Activated T-cell treated with anti-CD3 and anti-CD28 coated beads, Interleukin-2, amount 50 U/mL, for 48 hours (primary cell): ENCODE measurements at regions not wholly inside any gene's neighbourhood (a gene's known extent, or its start where the extent isn't known, plus 50 kb on each side); places are given as distances from the start of the nearest gene placed in this dataset.

Source experiments
- DNase-seq, 2 experiments: peaks; one replicate each; pipeline ENCODE4 v3.0.0-alpha.2; 2020

DNA sequence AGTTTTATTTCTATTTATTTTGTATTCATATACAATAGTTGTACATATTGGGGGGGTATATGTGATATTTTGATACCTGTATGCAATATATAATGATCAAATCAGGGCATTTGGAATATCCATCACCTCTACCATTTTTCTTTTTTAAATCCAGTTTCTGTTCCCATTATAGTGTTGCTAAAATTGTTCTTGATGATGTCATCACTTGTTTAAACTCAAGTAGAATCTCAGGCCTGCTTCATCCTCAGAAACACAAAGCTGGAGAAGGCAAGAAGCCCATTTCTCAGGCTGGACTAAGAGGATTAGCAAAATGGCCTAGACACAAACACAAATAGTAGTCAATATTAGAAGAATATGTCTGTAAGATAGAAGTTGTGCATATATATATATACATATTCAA lies 747.1 kb upstream of the ACVR2A start:
- no peak for DNase-seq

DNA sequence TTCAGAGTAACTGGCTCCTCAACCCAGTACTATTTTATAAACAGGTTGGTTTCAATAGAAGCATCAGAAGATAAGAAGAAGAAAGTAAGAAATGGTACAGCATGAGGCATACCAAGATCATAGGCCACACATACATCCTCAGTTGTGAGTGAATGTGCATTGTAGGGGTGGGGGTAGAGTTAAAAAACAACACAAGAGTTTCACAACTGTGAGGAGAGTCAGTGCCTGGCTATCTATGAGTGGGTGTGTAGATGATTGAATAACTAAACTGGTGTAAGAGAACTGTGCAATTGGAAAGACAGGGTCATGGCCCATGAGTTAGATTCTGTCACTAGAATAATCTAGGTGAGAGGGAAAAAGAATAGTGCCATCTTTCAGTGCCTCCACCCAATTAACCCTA lies 748.2 kb upstream of the ACVR2A start:
- DNase-seq = no peak

DNA sequence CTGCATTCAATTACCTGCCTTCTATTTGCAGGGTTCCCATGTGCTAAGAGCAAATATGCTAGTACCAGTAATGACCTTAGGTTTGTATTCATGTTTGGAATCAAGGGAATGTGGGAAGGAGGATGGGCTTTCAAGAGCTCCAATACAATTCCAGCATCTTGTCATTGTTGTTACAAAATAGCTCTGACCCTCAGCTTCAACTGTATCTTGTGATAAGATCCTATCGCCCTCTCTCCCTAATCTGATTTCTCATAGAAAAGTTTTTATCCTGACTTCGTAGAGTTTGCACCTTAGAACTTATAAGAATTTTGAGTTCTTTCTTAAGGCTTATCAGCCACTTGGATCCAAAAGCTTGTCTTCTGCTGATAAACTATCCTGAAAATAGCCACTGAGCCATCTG lies 749.5 kb upstream of the ACVR2A start:
- no peak for DNase-seq

DNA sequence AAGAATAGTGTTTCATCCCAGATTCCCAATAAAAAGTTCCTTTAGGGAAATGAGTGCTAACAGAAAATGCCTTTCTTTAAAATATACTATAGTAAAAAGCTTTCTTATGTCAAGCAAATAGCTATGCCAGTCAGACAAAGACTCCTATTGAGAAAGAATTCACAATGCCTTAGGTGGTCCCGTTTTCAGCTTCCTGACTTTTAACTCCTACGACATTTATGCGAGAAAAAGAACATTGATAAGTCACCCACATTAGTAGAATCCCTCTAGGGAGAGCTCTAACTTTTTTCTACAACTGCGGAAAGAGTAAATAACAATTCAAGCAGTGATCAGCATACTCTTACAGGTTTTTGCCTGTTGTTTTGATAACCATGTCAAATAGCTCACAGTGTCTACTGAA lies 750.8 kb upstream of the ACVR2A start:
- DNase-seq = no peak

DNA sequence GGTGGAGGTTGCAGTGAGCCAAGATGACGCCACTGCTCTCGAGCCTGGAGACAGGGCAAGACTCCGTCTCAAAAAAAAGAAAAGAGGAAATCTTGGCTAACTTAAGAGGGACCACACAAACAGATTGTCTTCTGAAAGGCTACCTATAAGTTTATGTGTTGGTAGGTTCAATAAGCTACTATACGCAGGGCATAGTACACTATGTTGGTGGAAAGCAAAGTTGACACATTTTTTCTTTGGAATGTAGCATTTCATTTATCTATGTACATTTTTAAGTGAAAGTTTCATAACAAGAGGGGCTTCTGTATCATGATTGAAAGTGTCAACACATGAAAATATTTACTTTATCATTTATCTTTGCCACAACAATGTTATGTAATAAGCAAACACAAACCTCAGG lies 752.6 kb upstream of the ACVR2A start:
- no peak for DNase-seq

DNA sequence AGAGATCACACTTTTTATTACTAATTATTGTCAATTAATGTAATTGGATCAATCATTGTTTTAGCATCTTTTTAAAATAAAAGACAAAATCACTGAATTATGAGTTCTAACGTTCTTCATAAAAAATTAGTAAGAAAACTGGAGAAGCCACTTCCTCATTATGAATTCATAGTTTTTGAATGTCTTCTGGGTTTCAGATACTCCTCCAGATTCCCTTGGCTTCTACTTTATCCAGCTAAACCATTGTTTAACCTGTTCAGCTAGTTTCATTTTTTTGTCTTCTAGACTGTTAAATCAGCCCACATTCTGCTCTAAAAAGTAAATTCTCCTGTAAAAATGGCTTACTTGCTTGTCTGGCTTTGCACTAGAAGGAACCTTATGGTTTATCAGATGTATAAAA lies 753.4 kb upstream of the ACVR2A start:
- DNase-seq = no peak

DNA sequence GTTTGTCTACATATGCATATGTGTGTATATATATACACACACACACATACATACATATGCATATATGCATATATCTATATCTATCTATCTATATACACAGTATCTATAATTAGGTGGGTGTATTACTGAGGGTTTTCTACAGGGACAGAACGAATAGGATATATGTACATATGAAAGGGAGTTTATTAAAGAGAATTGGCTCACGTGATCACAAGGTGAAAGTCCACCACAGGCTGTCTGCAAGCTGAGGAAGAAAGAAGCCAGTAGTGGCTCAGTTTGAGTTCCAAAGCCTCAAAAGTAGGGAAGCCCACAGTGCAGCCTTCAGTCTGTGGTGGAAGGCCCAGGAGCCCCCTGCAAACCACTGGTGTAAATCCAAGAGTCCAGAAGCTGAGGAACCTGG lies 756.0 kb upstream of the ACVR2A start:
- no peak for DNase-seq

DNA sequence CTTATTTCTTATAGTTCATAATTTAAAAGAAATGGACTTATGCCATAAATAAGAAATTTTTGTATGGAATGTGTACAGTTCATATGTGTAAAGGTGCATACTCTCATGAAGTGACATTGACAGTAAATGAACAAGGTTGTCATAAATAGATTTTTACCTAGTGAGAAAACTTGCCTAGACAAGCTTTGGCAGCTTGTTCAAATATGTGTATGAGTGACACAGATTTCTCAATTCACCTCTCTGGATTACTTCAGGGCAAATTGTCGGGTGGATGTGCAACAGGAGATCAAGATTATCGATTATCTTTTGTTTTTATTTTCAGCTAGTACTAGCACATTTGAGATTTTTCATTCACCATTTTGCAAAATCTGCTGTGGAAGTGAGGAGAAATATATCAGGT lies 758.1 kb upstream of the ACVR2A start:
- DNase-seq = no peak

DNA sequence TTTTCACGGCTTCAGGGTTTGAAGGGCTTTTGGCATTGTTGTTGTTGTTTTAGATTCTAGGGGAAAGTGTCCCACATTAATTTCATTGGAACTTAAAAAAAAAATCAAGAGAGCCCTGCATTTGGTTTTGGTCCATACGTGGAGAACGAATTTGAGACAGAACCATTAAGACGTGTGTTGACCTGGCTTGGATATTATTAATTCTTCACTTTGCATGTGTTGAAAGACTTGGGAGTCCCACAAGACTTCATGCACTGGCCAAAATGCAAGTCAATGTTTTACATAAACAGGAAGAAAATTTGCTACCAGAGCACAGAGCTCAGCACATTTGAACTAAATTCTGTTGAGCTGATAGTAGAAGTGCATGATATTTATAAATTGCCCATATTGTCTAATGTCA lies 761.2 kb upstream of the ACVR2A start:
- DNase-seq = no peak

DNA sequence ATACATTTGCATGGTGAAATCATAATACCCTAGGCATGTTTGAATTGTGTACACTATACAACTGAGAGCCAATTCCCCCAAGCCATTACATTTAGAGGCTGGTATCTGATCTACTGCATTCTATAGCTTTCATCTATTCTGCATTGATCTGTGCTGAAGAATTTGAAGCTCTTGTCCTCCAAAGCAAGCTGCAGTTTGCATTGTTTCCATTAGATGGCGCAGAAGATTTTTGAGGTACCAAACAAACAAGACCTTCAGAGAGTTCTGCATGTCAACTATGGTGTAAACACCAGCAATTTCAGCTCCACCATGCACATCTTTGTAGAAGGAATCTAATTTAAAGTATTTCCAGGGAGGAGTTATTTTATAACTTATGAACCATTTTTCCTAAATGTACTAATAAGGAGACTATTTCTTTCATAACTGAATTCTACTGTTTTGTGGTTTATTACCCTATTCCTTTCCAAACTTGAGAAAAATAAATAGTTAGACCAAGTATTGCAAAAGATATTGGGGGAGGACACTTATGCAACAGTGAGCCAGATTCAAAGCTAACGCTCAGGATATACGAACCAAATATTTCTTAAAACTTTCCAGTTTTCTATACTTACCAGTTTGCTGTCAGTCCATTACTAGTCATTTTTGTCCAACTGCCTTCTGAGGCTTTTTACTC lies 761.8 kb upstream of the ACVR2A start:
- DNase-seq = peak; percentile 30 to 41

DNA sequence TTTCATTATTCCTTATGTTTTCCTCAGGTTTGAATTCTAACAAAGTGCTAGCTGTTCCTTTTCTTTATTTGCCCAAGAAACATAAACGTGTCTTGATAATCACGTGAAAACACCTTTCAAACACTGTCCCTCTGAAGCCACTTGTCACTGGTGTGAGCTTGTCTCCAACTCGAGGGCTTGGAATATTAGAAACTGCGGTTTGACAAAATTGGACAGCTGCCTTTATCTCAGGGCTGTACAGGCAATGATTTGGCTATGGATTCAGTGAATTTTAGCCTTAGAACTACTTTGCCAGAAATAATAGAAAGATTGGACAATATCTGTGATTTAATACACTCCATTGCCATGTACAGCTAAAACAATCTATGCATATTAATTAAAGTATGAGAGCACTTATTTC lies 763.0 kb upstream of the ACVR2A start:
- DNase-seq = no peak

DNA sequence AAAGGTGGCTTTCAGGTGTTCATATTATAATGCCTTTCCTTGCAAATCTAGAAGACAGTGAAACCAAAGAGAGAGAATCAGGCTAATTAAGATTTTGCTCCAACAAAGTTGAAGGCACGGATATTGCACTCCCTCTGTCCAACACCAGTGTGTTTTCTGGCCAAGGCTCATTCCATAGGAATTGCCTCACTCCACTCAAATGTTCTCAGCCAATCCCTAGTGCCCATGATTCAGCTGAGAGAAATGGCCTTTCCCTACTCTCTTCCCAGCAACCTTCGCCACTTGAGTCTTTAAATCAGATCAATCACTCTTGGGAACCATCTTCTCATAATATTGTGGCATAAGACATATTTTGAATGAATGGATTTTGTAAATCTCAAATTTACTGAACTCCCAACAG lies 768.2 kb upstream of the ACVR2A start:
- DNase-seq = no peak

DNA sequence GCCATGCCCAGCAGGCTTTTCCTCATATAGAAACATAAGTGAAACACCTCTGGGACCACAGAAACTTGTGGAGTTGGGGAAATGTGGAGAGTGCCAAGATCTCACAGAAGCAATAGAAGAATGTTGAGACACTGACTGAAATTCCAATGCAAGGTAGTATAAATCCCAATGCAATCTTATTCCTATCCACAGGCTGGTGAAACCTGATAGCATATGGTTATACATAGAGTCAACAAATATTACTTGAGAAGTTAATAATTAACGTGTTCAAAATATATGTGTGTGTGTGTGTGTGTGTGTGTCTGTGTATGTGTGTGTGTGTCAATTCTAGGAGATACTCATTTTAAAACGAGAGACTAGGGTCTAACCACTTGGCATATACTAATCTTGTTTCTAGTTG lies 776.8 kb upstream of the ACVR2A start:
- no peak for DNase-seq

DNA sequence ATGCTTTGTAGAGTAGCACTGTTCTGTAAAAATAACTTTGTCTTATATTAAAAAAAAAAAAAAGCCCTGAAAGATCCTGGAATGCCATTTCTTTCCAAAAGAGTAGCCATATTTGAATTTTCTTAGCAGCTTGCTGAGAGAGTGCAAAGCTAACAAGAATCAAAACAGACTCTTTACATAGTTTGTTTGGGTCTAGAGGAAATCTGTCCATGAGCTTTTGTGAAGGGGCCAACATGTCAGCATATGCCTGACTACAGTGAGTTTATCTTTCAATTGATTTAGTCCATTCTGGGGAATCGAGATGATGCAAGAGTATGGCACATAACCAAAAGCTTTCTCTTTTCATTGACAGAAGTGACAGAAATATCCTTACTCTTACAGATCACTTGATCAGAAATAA lies 777.7 kb upstream of the ACVR2A start:
- DNase-seq = no peak

DNA sequence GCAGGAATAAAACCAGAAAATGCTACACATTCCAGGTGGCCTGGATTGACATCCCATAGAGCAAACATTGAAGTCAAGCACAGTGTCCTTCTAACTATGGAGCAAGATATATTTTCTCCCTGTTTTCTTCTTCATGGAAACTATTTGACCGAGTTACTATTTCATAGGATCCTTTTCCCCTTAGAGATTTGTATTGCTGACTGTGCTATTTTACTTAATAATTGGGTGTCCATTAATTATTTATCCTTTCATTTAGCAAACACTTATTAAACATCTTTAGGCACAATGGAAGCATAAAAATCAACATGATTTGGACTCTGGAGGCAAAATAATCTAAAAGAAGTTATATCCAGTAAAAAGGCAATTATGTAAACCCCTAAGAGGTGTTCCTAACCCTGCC lies 782.8 kb upstream of the ACVR2A start:
- DNase-seq = no peak

DNA sequence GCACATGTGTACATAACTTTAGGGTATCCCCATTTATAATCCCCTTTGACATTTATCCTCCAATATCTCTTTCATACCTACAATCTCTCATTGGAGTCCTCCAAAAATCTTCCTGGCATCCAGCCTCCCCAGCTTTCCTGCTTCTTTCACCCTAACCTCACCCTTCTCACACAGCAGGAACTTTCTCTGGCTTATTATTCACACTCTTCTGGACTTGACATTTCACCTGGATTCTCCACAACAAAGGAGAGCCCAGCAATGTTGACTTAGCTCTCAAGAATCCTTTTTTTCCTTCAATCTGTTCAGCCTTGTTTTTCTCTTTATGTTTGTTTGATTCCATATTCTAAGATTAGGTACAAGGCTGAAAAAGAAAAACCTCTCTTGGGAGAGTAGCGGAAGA lies 783.6 kb upstream of the ACVR2A start:
- DNase-seq = no peak

DNA sequence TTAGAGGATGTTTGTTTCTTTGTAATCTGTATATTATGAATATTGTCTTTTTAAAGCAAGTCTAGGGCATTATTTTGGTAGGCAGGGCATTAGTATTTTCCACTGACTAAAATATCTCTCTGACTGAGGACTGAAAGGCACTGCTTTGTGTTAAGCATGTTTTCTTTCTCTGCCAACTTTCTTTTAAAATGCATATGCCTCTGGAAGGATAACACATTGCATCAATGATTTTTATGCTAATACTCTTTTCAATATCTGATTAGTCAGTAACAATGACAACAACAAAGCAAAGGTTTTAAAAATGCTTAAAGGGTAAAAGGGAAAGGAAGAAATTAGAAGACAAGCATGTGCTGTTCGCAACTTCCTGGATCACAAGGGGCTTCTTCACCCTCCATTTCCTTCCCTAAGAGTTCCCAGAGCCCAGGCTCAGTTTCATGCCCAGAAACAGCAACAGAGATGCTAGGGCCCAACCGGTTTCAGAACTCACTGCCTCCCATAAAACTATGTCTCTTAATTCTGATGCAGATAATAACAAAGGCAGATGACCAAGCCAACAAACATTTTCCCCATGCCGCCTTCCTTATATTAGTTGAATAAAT lies 786.8 kb upstream of the ACVR2A start:
- no peak for DNase-seq

DNA sequence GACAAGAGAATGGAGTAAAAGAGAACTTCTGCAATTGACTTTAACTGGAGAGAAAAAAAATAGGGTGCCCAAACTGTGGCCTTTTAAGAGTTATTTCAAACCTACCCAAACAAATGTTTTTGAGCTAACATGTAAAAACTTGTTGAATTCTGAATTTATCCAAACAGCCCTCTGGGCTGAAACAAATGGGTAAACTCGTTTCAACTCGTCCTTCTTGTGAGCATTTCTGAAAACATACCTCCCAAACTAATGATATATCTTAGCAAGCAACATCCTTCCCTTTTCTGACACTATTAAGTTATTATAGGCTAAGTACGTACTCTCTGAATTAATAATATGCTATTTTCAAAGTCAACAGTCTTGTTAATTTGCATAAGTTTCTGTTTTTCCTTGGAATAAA lies 793.0 kb upstream of the ACVR2A start:
- no peak for DNase-seq

DNA sequence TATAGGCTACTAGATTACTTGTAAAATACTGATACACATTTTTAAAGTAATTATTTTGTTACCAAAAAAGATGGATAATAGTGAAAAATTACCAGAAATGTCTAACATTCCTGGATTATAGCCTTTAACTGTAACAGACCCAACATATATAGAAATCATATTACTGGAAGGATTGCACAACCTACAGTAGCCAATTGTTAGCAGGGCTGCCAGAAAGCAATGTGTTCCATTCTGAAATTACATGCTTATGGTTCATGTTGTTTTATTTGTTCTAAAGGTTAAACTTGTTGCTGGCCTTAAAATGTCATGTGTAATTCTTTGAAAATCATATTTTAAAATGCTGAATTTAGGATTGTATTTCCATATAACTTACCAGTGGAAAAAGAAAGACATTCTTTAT lies 793.6 kb upstream of the ACVR2A start:
- no peak for DNase-seq

DNA sequence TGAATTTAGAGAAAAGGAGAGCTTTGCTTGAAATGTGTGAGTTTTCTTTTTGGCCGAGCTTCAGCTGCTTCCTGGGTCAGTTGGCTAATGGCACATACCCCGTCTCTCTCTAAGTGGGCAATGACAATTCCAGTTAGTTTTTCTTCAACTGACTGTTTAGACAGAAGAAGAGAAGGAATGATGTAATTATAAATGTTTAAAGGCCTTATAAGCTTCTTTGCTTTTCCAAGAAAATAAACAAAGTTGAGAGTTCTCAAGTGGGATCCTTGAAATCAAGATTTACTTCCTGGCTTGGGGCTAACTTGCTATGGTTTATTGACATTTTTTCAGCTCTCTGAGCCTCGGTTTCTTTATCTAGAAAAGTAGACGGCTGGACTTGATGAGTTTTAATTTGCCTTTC lies 794.9 kb upstream of the ACVR2A start:
- DNase-seq = no peak

DNA sequence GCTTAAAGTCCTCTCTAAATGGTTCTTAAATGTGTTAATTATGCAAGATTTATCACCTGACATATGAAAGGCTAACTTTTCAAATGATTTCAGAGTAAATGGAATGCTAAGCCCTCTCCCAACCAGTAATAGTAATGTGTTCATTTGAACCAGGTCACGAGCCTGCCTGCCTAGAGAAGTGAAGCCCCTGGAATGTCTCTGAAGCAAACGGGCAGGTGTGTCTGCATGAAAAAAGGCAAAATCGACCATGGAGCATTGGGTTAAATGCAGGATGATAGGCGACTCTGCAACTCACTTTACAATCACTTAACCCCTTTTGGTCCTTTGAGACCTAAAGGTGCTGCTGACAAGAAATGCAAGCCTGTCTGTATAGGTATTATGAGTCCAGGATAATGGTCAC lies 798.4 kb upstream of the ACVR2A start:
- DNase-seq = no peak

DNA sequence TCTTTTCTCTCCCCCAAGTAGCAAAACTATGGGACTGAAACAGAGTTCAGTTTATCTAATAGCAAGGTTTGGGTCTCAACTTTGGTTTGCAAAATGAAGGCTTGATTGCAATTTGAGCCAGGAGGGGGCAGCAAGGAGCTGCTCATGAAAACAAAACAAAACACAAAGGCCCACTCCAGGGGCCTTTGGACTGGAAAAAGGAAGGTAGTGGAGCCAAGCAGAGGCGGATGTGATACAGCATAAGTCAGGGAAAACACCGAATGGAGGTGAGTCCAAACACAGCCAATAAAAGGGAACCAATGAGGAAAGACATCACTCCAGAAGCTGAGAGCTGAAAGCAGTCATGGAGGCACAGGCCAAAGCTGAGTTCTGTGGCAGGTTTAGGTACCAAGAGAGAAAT lies 799.7 kb upstream of the ACVR2A start:
- DNase-seq = peak; percentile 65 to 70

DNA sequence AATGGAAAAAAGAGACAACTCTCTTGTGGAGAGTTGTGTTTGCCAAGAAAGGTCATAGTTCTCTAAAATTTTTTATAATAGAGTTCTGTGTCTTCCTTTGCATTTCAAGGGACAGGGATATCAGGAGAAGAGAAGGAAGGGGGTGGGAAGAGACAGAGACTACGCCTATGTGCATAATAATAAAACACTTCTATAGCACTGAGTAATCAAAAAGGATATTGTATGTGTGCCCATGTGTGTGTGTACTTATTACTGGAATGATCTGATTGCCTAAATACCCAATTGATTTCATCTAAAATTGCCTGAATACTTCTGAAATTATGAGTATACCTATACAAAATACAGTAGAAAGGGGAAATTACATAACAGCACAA lies 803.7 kb upstream of the ACVR2A start:
- DNase-seq = no peak

DNA sequence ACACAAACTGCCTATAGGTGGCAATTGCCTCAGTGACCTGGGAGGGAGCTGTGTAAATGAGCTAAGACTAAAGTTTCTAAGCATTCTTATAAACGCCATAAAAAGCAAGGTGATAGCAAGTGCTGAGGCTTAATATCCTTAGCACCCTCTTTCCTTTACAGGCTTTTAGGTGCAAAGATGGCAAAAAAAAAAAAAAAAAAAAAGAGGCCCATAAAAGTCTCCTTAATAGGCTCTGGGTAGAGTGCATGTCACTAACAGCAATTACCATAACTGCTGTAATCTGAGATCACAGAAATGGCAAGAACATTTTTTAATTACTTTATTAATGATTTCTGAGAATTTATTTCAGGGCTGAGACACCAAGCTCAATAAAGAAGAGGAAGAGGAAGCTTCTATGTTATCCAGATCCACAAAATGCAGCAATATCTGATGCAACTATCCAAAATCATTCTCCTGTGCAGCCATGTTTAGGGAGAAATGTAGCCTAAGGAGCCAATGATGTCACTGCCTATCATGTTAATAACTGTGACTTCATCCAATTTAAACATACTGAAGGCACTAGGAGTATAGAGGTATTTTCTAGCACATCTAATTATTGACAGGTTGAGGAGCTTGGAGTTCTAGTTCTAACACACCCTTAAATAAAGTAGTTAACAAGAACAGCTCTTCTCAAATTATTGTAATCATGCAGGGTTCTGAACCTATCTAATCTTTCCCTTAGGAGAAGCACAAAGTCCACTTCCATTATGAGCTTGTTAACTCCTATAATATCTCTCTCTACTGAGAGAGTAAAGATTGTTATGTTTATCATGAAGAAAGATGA lies 804.3 kb upstream of the ACVR2A start:
- DNase-seq = no peak

DNA sequence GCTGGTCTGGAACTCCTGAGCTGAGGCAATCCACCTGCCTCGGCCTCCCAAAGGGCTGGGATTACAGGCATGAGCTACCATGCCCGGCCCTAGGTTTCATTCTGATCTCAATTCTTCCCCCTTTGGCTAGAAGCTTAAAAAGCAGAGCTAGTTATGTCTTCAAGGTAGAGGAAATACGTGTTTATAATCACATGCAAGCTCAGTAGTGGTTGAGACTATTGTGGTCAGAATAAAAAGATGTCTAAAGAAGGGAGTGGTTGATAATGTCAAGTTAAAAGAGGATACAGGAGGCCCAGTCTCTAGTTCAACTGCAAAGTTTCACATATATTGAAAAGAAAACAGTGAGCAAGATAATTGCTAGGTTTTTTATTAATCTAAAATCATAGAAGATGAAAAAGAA lies 807.8 kb upstream of the ACVR2A start:
- DNase-seq = no peak
